IMR-90 (cell line): ENCODE measurements at regions not wholly inside any gene's neighbourhood (a gene's known extent, or its start where the extent isn't known, plus 50 kb on each side); places are given as distances from the start of the nearest gene placed in this dataset.

Experiments used
- BHLHE40 ChIP-seq: fragments of 150-350 bp; IDR thresholded peaks from 2 replicates; pipeline ENCODE4 v1.6.1; 2016; ENCODE audit warnings: mild to moderate bottlenecking, low read depth, low read length
- CTCF ChIP-seq: conservative IDR thresholded peaks from 2 replicates; pipeline ENCODE4 v1.5.1; 2012; ENCODE audit warnings: mild to moderate bottlenecking, low read depth, low read length, improper control_type of control experiment
- ELK1 ChIP-seq: fragments of 150-350 bp; IDR thresholded peaks from 2 replicates; pipeline ENCODE4 v1.6.1; 2016; ENCODE audit warnings: low read depth, mild to moderate bottlenecking, low read length, moderate library complexity, borderline replicate concordance
- POLR2A ChIP-seq: IDR thresholded peaks from 2 replicates; pipeline ENCODE4 v1.6.1; 2012; ENCODE audit warnings: mild to moderate bottlenecking, low read depth, low read length

DNA sequence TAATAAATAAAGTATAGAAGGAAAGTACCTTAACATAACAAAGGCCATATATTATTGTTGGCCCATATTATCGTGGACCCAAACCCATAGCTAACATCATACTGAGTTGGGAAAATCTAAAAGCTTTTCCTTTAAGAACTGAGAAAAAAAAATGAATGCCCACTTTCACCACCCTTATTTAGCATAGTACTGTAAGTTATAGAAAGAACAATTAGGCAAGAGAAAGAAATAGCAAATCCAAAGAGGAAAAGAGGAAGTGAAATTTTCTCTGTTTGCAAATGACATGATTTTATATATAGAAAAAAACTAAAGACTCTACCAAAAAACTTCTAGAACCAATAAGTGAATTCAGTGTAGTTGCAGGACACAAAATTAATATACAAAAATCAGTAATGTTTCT lies 1854.6 kb downstream of the PCDH7 start:
- TF ChIP-seq CTCF (no peak), BHLHE40 (no peak), ELK1 (no peak), POLR2A (no peak)
